GM18505 (cell line): ENCODE measurements at regions not wholly inside any gene's neighbourhood (a gene's known extent, or its start where the extent isn't known, plus 50 kb on each side); places are given as distances from the start of the nearest gene placed in this dataset.
"Not testable (repeated sequence)": the region's sequence is repeated elsewhere in the genome, so short reads cannot be mapped to it uniquely, and the experiment has no call there.

Source experiments
- ATAC-seq: cut with Tn5 transposase; IDR thresholded peaks from one replicate; pipeline ENCODE4 v1.9.1; 2021; ENCODE audit not compliant: unreplicated experiment
- POLR2A ChIP-seq: IDR thresholded peaks from 4 replicates; pipeline ENCODE4 v1.6.1; 2011; ENCODE audit warnings: borderline replicate concordance; ENCODE audit not compliant: insufficient read depth, insufficient read length; ENCODE audit errors: extremely low read depth

DNA sequence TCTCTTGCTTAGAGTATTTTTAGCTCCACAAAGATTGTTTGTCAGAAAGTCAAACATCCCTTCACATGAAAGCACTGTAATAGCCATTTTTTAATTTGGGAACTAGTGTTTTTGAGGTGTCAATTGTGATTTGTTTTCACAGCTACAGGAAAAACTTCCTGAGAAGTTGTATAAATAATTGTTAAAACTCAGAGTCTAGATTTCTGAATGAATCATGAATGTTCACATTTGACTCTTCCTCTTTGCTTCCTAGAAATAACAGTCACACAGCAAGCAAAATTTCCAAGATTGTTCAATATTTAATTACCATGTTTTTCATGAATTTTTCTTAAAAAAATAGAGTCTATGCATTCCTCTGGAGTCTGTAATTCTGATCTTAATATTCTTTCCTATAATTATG lies 156.9 kb upstream of the SLC7A11 start:
- TF ChIP-seq POLR2A, result no peak
- ATAC-seq, result no peak

DNA sequence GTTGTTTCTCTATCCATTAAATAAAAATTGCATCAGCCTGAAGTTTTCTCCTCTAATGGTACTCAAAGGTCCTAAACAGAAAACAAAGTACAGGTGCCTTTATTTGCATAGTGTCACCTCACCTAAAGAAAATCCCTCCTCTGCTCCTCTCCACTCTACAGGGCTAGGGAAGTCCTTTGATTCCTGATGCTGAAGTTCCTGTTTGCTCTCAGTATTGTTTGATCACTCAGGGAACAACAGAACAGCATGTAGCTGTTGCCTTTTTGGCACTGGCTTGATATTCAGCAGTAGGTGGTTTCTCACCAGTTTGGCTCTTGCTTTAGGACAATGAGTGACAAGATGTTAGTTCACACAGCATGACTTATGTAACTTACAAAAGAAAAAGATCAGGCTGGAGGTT lies 156.2 kb upstream of the SLC7A11 start:
- ATAC-seq, result no peak
- no peak for TF ChIP-seq POLR2A

DNA sequence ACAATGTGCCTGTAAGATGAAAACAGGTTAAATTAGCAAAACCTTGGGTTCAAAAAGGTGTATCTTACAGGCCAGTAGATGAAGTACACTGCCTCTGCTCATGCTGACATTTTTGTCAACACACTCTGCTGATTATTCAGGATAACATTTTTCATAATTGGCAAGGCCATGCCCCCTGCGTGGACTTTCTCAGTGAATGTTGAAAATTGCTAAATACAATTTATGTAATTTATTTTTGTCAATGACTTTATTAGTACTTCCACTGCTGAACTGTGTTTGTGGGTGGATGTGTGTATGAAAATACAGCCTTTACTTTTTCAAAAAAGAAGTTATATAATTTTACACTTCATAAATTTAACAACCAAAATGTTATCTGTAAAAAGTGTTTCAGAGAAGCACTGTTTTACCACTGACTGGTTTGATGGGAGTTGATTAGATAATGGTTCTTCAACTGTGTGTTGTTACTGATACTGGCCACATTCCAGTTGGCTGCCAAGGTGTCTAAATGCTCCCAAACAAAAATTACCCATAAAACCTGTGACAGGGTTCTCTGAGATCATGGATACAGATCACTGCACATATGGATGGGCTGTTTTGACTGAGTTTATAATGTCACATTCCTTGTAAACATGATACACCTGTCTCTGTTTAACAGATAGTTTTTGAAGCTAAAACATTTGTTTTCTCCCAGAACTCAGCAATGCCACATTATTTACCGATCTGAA lies 151.9 kb upstream of the SLC7A11 start:
- no peak for ATAC-seq
- TF ChIP-seq POLR2A, result no peak

DNA sequence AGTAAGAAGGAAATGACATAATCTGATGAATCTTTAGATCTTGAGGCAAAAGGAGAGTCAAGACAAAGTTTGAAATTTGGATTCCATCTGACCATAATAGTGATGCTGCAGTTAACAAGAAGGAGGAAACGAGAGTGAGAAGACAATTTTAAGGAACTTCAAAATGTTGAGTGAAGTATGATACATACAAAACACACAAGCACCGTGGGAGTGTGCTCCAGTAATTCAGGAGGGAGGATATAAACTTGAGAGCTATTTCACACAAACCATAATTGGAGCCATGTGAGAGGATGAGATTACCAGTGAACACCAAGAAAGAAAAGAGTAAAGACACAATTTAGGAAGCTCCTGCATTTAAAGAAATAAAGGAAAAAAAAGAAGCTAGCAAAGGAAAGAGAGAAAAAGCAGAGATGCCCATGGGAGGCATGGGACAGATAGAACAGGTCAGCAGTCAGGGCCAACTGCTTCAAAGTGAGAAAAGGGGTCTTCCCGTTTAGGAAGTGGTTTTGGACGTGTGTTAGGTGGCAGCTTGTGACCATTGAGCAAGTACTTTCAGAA lies 150.7 kb upstream of the SLC7A11 start:
- no peak for TF ChIP-seq POLR2A
- peak; percentile 79 for ATAC-seq

DNA sequence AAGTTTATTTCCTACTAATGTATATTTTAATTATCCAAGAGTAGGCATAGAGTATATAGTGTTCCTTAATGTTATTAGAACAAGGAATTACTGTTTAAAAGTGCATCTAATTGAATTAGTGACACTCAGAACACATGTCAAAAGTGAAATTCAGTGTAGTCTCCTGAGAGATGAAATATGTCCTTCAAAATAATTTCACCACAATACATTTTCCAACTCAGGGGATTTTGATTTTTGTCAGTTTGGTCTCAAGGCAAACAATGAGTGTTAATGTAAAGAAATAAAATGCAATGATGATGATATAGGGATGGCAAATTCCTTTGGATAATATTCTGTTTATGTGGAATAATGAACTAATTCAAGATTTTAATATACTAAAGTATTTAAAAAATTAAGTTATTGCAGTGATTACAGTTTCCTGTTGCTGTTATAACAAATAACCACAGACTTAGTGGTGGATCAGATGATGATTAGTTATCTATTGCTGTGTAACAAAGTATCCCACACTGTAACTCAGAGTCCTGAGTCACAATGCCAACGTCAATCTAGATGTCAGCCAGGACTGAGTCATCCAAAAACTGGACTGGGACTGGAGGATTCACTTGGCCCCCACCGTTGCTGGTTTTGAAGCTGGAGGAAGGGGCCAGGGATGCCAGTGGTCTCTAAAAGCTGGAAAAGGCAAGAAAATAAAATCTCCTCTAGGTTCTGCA lies 148.0 kb upstream of the SLC7A11 start:
- no peak for ATAC-seq
- no peak for TF ChIP-seq POLR2A

DNA sequence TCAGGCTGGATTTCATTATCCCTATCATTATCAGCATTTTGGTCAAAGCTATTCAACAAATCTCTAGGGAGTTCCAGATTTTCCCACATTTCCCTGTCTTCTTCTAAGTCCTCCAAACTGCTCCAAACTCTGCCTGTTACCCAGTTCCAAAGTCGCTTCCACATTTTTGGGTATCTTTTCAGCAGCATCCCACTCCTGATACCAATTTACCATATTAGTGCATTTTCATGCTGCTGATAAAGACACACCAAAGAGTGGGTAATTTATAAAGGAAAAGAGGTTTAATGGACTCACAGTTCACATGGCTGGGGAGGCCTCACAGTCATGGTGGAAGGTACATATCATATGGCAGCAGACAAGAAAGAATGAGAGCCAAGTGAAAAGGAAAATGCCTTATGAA lies 132.8 kb upstream of the SLC7A11 start:
- no peak for TF ChIP-seq POLR2A
- no peak for ATAC-seq

DNA sequence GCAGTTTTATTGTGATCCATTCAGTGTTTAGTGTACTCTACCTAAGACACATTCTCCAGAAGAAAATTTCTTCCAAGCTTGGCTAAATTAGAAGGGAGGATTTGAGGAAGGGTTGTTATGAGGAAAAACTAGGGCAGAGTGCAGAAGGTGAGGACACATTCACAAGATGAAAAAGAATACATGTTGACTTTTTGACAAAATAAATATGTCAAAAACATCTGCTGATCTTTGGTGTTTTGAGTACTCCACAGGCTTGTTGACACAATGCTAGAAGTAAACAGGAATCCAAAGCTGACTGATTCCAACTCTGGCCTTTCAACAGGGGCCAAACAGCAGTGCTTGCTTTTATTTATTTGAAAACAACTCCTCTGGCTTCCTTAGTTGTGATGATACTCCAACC lies 125.8 kb upstream of the SLC7A11 start:
- no peak for ATAC-seq
- no peak for TF ChIP-seq POLR2A

DNA sequence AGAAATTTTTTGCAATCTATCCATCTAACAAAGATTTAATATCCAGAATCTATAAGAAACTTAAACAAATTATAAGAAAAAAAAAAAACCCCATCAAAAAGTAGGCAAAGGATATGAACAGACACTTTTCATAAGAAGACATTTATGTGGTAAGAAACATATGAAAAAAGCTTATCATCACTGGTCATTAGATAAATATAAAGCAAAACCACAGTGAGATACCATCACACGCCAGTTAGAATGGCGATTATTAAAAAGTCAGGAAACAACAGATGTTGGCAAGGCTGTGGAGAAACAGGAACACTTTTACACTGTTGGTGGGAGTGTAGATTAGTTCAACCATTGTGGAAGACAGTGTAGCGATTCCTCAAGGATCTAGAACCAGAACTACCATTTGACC lies 110.3 kb upstream of the SLC7A11 start:
- ATAC-seq, result not testable (repeated sequence)

DNA sequence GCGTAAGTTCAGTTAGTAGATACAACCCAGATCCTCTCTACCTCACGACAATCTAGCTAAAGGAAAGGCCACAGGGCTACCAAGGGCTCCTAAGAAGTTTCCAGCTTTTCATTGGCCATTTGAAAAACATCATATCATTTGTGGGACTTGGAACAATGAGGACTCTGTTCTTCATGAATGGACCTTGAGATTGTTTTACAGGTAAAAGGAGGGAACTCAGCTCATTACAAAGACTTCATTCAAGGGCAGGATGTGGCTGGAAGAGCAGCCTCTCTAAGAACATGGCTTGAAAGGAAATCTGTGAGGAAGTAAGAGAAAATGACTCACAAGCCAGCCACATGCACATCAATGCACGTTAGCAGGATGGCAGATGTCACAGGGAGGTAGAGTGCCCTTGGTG lies 105.9 kb upstream of the SLC7A11 start:
- TF ChIP-seq POLR2A, result no peak
- peak; percentile 57 for ATAC-seq

DNA sequence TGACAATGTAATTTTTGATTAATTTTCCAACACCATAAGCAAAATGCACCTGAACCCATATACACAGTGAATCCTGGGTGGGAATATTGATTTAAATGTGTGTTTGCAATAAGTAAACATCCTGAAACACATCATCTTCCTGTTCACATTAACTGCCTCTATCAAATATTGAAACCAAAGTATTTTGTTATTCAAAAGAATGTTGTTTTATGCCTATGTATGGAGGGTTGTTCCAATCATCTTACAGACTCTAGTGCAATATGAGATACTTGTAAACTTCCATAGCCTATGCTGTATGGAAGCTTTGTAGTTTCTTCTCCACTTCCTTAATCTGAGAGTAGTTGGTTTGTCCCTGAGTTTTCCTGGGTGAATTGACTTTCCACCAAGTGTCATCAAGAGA lies 105.4 kb upstream of the SLC7A11 start:
- no peak for ATAC-seq
- TF ChIP-seq POLR2A, result no peak

DNA sequence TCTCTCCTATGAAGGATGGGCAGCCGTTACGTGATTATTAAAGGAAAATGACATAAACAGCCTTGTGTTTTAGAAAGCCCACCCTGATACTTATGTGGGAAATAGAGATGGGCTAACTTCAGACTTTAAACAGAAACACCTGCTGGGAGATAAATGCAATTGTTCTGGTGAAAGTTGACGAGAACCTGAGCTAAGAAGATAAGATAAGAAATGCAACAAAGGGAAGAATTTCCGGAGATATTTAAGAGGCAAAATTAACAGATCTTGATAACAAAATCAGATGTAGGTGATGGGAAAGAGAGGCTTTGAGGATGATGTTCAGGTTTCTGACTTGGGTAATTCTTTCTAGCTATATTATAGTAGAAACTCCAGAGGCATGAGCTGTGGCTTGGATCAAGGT lies 102.7 kb upstream of the SLC7A11 start:
- no peak for ATAC-seq
- no peak for TF ChIP-seq POLR2A

DNA sequence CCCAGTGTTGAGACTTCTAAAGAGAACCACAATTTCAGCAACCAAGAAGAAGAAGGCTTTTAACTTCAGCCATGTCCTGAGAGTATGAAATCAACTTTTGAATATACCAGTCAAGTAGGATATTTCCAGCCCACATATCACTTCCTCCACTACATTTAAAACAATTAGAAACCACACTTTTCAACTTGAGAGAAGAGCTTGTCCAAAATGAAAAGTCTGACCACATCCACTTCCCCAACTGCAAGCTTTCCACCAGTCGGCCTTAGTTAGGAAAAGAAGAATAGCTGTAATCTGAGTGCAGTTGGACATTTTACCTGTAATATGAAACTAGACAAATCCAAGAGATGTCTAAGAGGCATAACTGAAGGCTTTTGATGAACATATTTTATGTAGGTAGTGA lies 101.9 kb upstream of the SLC7A11 start:
- no peak for ATAC-seq
- TF ChIP-seq POLR2A, result no peak

DNA sequence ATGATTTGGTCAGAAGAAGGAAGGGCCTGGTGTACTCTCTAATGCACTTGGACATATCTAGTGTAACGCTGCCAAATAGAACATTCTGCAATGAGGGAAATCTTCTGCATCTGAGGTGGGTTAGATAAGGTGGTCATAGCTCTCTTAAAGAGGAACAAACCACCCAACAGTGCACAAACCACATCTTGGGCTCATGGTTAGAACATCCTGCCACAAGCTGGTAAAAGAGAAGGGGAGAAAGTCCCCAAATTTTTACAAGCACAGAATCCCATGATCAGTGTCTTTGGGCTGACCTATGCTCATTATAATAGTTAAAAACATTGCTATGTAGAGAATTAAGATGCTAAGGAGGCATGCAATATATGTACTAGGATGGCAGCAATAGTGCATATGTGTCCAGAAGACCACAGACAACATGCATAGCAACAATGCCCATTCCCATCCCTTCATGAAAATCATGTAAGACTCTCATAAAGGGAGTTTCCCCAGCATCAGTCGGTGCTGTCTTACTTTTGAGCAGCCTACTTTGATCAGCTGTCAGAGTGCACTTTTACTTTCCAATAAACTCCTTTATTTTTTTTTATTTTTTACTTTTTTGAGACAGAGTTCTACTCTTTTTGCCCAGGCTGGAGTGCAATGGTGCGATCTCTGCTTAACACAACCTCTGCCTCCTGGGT lies 99.7 kb upstream of the SLC7A11 start:
- TF ChIP-seq POLR2A, result no peak
- peak; percentile 62 for ATAC-seq

DNA sequence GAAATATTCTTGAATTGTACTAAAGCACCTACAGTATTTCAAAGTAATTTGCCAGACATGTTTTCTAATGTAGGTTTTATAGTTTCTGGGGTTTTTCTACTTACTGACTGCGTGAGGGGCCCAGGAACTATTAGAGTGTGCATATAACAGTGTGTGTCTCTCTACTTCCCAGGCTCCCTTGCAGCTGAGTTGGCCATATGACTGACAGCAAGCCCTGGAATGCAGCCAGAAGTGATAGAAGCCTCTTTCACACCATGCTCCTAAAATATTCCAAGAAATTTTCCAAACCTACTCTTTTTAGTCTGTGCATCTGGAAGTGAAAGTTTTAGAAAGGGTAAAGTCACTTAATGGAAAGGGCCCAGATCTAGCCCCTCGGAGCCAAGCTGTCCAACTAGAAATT lies 96.7 kb upstream of the SLC7A11 start:
- ATAC-seq, result no peak

DNA sequence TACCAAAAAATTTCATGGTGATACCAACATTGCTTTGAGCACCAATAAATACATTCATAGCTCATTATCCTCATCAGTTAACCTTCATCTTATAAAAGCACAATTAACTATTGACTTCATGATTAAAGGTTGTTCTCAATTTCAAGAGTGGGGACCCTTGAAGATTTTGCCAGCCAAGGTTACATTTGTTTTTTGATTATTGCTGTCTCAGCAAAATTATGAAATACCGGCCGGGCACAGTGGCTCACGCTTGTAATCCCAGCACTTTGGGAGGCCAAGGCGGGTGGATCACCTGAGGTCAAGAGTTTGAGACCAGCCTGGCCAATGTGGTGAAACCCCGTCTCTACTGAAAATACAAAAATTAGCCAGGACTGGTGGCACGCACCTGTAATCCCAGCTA lies 96.1 kb upstream of the SLC7A11 start:
- not testable (repeated sequence) for ATAC-seq

More for the DNA sequence above, 96.7 kb upstream of the SLC7A11 start:
- TF ChIP-seq POLR2A, result no peak
